ENCODE measurements at regions not wholly inside any gene's neighbourhood (a gene's known extent, or its start where the extent isn't known, plus 50 kb on each side); places are given as distances from the start of the nearest gene placed in this dataset.

- H3K9me3 ChIP-seq (ENCODE audit: control insufficient read depth, insufficient read depth, low read depth, low read length), result no peaks in the 10 kb centered on the region
- no peaks in the 10 kb centered on the region for H3K36me3 ChIP-seq (ENCODE audit: control insufficient read depth in 2 of 2, insufficient read depth in 1 of 2, low read length in 2 of 2)
- TF ChIP-seq ZNF324 (tag by site-specific recombination; IDR thresholded peaks at IDR 0.05), result no peak
- no peak for TF ChIP-seq ZNF610 (tag by site-specific recombination; IDR thresholded peaks at IDR 0.05; ENCODE audit: borderline replicate concordance)
- TF ChIP-seq ZNF214 (tag by site-specific recombination; IDR thresholded peaks at IDR 0.05; ENCODE audit: borderline replicate concordance), result no peak
- no peak for TF ChIP-seq ZNF391 (tag by site-specific recombination; IDR thresholded peaks at IDR 0.05; ENCODE audit: borderline replicate concordance, low read depth)
- TF ChIP-seq ZNF571 (tag by site-specific recombination; IDR thresholded peaks at IDR 0.05), result no peak
- no peak for TF ChIP-seq ZNF843 (tag by site-specific recombination; IDR thresholded peaks at IDR 0.05)
- TF ChIP-seq ZBTB26 (tag by site-specific recombination; optimal IDR thresholded peaks at IDR 0.05), result no peak
- TF ChIP-seq GLI4 (tag by site-specific recombination; IDR thresholded peaks at IDR 0.05), result no peak
- TF ChIP-seq ZNF341 (tag by site-specific recombination; IDR thresholded peaks at IDR 0.05; ENCODE audit: low read depth), result no peak
- TF ChIP-seq ZNF350 (tag by site-specific recombination; IDR thresholded peaks at IDR 0.05), result no peak
- TF ChIP-seq ZNF24 (tag by site-specific recombination; IDR thresholded peaks at IDR 0.05), result no peak
- no peak for TF ChIP-seq ZNF580 (tag by site-specific recombination; IDR thresholded peaks at IDR 0.05)
- TF ChIP-seq CTCF (tag by site-specific recombination; IDR thresholded peaks at IDR 0.05), result no peak
- no peak for TF ChIP-seq ZNF768 (tag by site-specific recombination; IDR thresholded peaks at IDR 0.05)
- no peak for TF ChIP-seq ZFP69B (tag by site-specific recombination; IDR thresholded peaks at IDR 0.05)
- ChIA-PET CTCF (no interaction called here), POLR2A (no interaction called here)
- H3K4me1 ChIP-seq (ENCODE audit: control insufficient read depth, insufficient read depth, low read length), result no peaks in the 10 kb centered on the region
- H3K4me3 ChIP-seq (ENCODE audit: low read depth, low read length), result no peak overlapping the region
- H3K27ac ChIP-seq (ENCODE audit: extremely low read depth, low read depth, low read length), result no peak overlapping the region
Measured at GRCh38 chr4:187190390-187190789, 466.7 kb upstream of the FAT1 start.

- Histone ChIP-seq H3K4me1 (ENCODE audit: control insufficient read depth, insufficient read depth, low read length) (no peaks in the 10 kb centered on the region), H3K36me3 (ENCODE audit: control insufficient read depth in 2 of 2, insufficient read depth in 1 of 2, low read length in 2 of 2) (no peaks in the 10 kb centered on the region), H3K4me3 (ENCODE audit: low read depth, low read length) (no peak overlapping the region), H3K27ac (ENCODE audit: extremely low read depth, low read depth, low read length) (no peak overlapping the region), H3K9me3 (ENCODE audit: control insufficient read depth, insufficient read depth, low read depth, low read length) (no peaks in the 10 kb centered on the region)
- POLR2A ChIA-PET, result no interaction called here
- CTCF ChIA-PET, result no interaction called here
- TF ChIP-seq ZSCAN4 (tag by site-specific recombination; IDR thresholded peaks at IDR 0.05), result no peak
- no peak for TF ChIP-seq PRDM2 (tag by site-specific recombination; IDR thresholded peaks at IDR 0.05; ENCODE audit: borderline replicate concordance)
- TF ChIP-seq ZNF776 (tag by site-specific recombination; IDR thresholded peaks at IDR 0.05; ENCODE audit: borderline replicate concordance), result no peak
- TF ChIP-seq PATZ1 (tag by site-specific recombination; IDR thresholded peaks at IDR 0.05), result no peak
- no peak for TF ChIP-seq ZNF544 (tag by site-specific recombination; IDR thresholded peaks at IDR 0.05)
- no peak for TF ChIP-seq ZNF223 (tag by site-specific recombination; IDR thresholded peaks at IDR 0.05)
- TF ChIP-seq INSM2 (tag by site-specific recombination; IDR thresholded peaks at IDR 0.05), result no peak
Measured at GRCh38 chr4:187191676-187192075, 468.0 kb upstream of the FAT1 start.

Data from HEK293 (cell line).